PC-9 (cell line): ENCODE measurements at regions not wholly inside any gene's neighbourhood (a gene's known extent, or its start where the extent isn't known, plus 50 kb on each side); places are given as distances from the start of the nearest gene placed in this dataset.

ENCODE experiments used
- BruUV-seq: library from RNA; stranded (reverse); fragments of 400-500 nt; replicated peaks from 2 replicates; lab custom pipeline; 2021; lab: Mats Ljungman, UMichigan
- CTCF ChIA-PET: fragments of 300-600 bp; sonication (Branson Sonifier 250); formaldehyde crosslinking; loops from one replicate; lab custom pipeline; 2022; ENCODE audit warnings: antibody characterized with exemption; lab: Charles Lee
- POLR2A ChIA-PET: fragments of 300-600 bp; sonication (Branson Sonifier 250); formaldehyde crosslinking; loops from one replicate; lab custom pipeline; 2022; ENCODE audit warnings: antibody characterized with exemption; ENCODE audit not compliant: unreplicated experiment; lab: Charles Lee
- DNase-seq, 2 experiments: peaks; one replicate each; pipeline versions ENCODE4 v3.0.0 to v3.0.0-alpha.2; 2015 to 2022; ENCODE audit warnings: mixed read lengths in 1 of 2
- H2AFZ ChIP-seq: fragments of 200-600 bp; sonication (generic); 2 replicates; pipeline ENCODE4 v1.8.1; 2017; ENCODE audit warnings: antibody characterized with exemption
- H3F3A ChIP-seq: fragments of 200-600 bp; sonication (generic); 2 replicates; pipeline ENCODE4 v1.8.1; 2017; ENCODE audit warnings: antibody characterized with exemption, mild to moderate bottlenecking, low read depth; ENCODE audit not compliant: insufficient read depth
- H3K27ac ChIP-seq: fragments of 200-600 bp; sonication (generic); 2 replicates; pipeline ENCODE4 v1.6.1; 2016; ENCODE audit warnings: mixed run types
- H3K27me3 ChIP-seq: fragments of 200-600 bp; sonication (generic); 2 replicates; pipeline ENCODE4 v1.6.1; 2016; ENCODE audit warnings: low read depth, mixed run types; ENCODE audit not compliant: insufficient read depth
- H3K36me3 ChIP-seq: fragments of 200-600 bp; sonication (generic); 2 replicates; pipeline ENCODE4 v1.6.1; 2016; ENCODE audit warnings: low read depth, mixed run types
- H3K4me1 ChIP-seq: fragments of 200-600 bp; sonication (generic); replicated peaks from 2 replicates; pipeline ENCODE4 v1.6.1; 2016; ENCODE audit warnings: mixed run types; ENCODE audit not compliant: insufficient read depth
- H3K4me2 ChIP-seq: fragments of 200-600 bp; sonication (generic); 2 replicates; pipeline ENCODE4 v1.6.1; 2017; ENCODE audit warnings: mixed run types
- H3K4me3 ChIP-seq: fragments of 200-600 bp; sonication (generic); 2 replicates; pipeline ENCODE4 v1.6.1; 2016; ENCODE audit warnings: mixed run types
- H3K79me2 ChIP-seq: fragments of 200-600 bp; sonication (generic); 2 replicates; pipeline ENCODE4 v1.6.1; 2017; ENCODE audit warnings: low read depth, mixed run types
- H3K9me2 ChIP-seq: fragments of 200-600 bp; sonication (generic); 2 replicates; pipeline ENCODE4 v1.8.1; 2017; ENCODE audit warnings: mild to moderate bottlenecking; ENCODE audit not compliant: insufficient read depth
- H3K9me3 ChIP-seq: fragments of 200-600 bp; sonication (generic); 2 replicates; pipeline ENCODE4 v1.8.1; 2016; ENCODE audit warnings: low read depth; ENCODE audit not compliant: insufficient read depth
- H4K20me1 ChIP-seq: fragments of 200-600 bp; sonication (generic); 2 replicates; pipeline ENCODE4 v1.8.1; 2017; ENCODE audit not compliant: insufficient read depth
- CTCF ChIP-seq: fragments of 200-600 bp; sonication (generic); conservative IDR thresholded peaks from 2 replicates; pipeline ENCODE4 v1.6.1; 2017; ENCODE audit warnings: mixed run types, antibody characterized with exemption, mild to moderate bottlenecking, moderate library complexity
- EZH2 ChIP-seq: fragments of 200-600 bp; sonication (generic); IDR thresholded peaks from 2 replicates; pipeline ENCODE4 v1.8.0; 2017; ENCODE audit warnings: antibody characterized with exemption, low read depth
- intact Hi-C: fragments of 100-400 bp; cut with micrococcal nuclease; formaldehyde crosslinking; loops from one replicate; pipeline ENCODE4 v1.10.0; 2022; ENCODE audit not compliant: unreplicated experiment

DNA sequence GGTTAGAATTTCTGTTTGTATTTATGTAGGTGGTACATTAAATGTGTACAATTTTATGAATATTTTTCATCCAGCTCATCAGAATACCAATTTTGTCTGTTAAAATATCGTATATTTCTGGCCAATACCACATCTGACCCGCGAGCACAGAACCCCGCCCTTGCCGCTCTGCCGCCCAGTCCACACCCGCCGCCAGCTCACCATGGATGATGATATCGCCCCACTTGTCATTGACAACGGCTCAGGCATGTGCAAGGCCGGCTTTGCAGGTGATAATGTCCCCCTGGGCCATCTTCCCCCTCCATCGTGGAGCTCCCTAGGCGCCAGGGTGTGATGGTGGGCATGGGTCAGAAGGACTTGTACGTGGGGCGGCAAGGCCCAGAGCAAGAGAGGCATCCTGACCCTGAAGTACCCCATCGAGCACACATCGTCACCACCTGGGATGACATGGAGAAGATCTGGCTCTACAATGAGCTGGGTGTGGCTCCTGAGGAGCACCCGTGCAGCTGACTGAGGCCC lies 153.2 kb downstream of the CAVIN4 start:
- Histone ChIP-seq H3K36me3 (no peaks in the 10 kb centered on the region), H3K27ac (no peak overlapping the region), H3K9me3 (no peaks in the 10 kb centered on the region), H3K79me2 (no peaks in the 10 kb centered on the region), H3K4me2 (no peak overlapping the region), H3K4me3 (no peak overlapping the region), H3F3A (no peaks in the 10 kb centered on the region), H2AFZ (no peak overlapping the region), H4K20me1 (no peaks in the 10 kb centered on the region), H3K4me1 (no peaks in the 10 kb centered on the region), H3K9me2 (no peaks in the 10 kb centered on the region), H3K27me3 (0 out of 2 replicates have a peak, but pooled peaks cover 5% of the 10 kb centered on the region)
- DNase-seq, result no peak
- BruUV-seq, result no TSS peak
- ChIA-PET CTCF (no interaction called here), POLR2A (no interaction called here)
- intact Hi-C loops, result no loop called here
- no peak for TF ChIP-seq EZH2
- no peak for TF ChIP-seq CTCF

DNA sequence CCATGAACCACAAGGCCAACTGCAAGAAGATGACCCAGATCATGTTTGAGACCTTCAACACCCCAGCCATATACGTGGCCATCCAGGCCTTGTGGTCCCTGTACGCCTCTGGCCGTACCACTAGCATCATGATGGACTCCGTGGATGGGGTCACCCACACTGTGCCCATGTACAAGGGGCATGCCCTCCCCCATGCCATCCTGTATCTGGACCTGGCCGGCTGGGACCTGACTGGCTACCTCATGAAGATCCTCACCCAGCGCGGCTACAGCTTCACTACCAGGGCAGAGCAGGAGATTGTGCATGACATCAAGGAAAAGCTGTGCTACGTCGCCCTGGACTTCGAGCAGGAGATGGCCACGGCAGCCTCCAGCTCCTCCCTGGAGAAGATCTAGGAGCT lies 153.7 kb downstream of the CAVIN4 start:
- H3K9me2 ChIP-seq, result no peaks in the 10 kb centered on the region
- ChIA-PET POLR2A (no interaction called here), CTCF (no interaction called here)
- TF ChIP-seq CTCF (no peak), EZH2 (no peak)
- no peaks in the 10 kb centered on the region for H4K20me1 ChIP-seq
- H3K4me1 ChIP-seq, result no peaks in the 10 kb centered on the region
- H3K79me2 ChIP-seq, result no peaks in the 10 kb centered on the region
- intact Hi-C loops, result no loop called here
- no peaks in the 10 kb centered on the region for H3K36me3 ChIP-seq
- H2AFZ ChIP-seq, result no peak overlapping the region
- no peak overlapping the region for H3K27ac ChIP-seq
- H3F3A ChIP-seq, result no peaks in the 10 kb centered on the region
- BruUV-seq, result no TSS peak
- DNase-seq, result no peak
- 0 out of 2 replicates have a peak, but pooled peaks cover 5% of the 10 kb centered on the region for H3K27me3 ChIP-seq
- H3K9me3 ChIP-seq, result no peaks in the 10 kb centered on the region
- H3K4me2 ChIP-seq, result no peak overlapping the region
- no peak overlapping the region for H3K4me3 ChIP-seq

DNA sequence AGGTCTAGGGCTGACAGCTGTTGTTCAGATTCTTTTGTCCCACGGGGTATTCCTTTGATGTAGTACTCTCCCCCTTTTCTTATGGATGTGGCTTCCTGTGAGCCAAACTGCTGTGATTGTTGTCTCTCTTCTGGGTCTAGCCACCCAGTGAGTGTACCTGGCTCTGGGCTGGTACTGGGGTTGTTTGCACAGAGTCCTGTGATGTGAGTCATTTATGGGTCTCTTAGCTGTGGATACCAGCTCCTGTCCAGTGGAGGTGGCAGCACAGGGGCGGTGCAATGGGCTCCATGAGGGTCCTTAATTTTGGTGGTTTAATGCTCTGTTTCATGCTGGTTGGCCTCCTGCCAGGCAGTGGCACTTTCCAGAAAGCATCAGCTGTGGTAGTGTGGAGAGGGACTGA lies 161.3 kb downstream of the CAVIN4 start:
- Histone ChIP-seq H2AFZ (no peak overlapping the region), H3K4me1 (0 out of 2 replicates have a peak, but pooled peaks cover 8% of the 10 kb centered on the region), H3K79me2 (no peaks in the 10 kb centered on the region), H4K20me1 (no peaks in the 10 kb centered on the region), H3K27me3 (no peaks in the 10 kb centered on the region), H3K4me2 (peak overlapping the region; percentile 27; the same call in 1 of the 2 replicates), H3K27ac (no peak overlapping the region), H3K9me2 (no peaks in the 10 kb centered on the region), H3F3A (no peaks in the 10 kb centered on the region), H3K36me3 (no peaks in the 10 kb centered on the region), H3K4me3 (no peak overlapping the region), H3K9me3 (no peaks in the 10 kb centered on the region)
- BruUV-seq, result no TSS peak
- POLR2A ChIA-PET, result no interaction called here
- intact Hi-C loops, result no loop called here
- CTCF ChIA-PET, result no interaction called here
- no peak for DNase-seq
- TF ChIP-seq CTCF (no peak), EZH2 (no peak)
